Fibroblast of skin of right biceps (primary cell): ENCODE measurements at regions not wholly inside any gene's neighbourhood (a gene's known extent, or its start where the extent isn't known, plus 50 kb on each side); places are given as distances from the start of the nearest gene placed in this dataset.

Experiments
- DNase-seq: peaks from one replicate; pipeline ENCODE4 v3.0.0-alpha.2; 2013

DNA sequence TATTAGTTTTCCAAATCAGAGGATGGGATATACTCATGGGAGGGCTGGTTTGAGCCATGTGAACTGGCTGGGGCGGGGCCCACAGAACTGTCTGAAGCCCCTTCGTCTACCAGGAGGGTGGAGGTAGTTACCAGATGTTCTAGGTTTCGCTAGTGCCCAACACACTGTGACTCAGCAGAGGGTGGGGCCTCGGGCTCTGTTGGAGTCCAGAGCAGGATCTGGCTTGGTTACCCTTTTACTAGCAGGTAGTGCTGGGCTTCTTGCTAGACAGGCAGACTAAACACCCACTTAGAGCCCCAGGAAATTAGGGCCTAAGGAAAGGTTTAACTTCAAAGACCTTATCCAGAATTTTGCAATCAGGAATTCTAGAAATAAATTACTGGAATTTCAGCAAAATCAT is 56.2 kb upstream of the CHRDL1 start:
- DNase-seq = peak; percentile 2

DNA sequence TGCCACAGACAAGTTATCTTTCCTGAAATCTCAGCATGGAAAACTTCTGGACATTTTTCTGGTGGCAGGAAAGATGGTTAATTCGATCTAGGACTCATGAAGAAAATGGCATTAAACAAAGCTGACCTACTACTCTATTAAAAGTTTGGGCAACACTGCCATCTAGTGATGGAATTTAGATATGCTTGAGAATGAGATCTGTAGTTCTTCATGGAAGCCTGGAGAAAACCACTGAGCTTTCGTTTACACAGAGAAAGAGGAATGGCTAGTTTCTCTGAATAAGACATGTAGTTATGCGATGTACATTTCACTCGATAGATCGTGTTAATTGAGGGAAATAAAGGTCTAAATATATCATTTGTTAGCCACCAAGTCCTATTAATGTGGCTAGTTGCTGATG is 51.7 kb upstream of the CHRDL1 start:
- DNase-seq = peak; percentile 57

DNA sequence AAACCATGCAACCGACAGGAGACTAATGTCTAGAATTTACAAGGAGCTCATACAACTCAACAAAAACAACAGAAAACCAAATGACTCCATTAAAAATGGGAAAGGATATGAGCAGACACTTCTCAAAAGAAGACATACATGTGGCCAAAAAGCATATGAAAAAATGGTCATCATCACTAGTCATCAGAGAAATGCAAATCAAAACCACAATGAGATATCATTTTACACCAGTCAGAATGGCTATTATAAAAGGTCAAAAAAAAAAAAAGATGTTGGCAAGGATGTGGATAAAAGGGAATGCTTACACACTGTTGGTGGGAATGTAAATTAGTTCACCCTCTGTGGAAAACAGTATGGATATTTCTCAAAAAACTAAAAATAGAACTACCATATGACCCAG is 50.5 kb upstream of the CHRDL1 start:
- peak; percentile 34 for DNase-seq
